Bronchial epithelial cell (primary cell): ENCODE measurements at regions not wholly inside any gene's neighbourhood (a gene's known extent, or its start where the extent isn't known, plus 50 kb on each side); places are given as distances from the start of the nearest gene placed in this dataset.

Source experiments
- DNase-seq: peaks from one replicate; pipeline ENCODE4 v3.0.0-alpha.2; 2010; ENCODE audit warnings: low read depth
- FAIRE-seq: peaks from 2 replicates; lab custom pipeline; 2011; peaks lifted over from hg19 to GRCh38; lab: Jason Lieb, UNC
- H3K27me3 ChIP-seq: 2 replicates; pipeline ENCODE4 v1.5.1; 2011; ENCODE audit warnings: low read length; ENCODE audit not compliant: control insufficient read depth, insufficient read depth
- H3K36me3 ChIP-seq: 2 replicates; pipeline ENCODE4 v1.5.1; 2011; ENCODE audit warnings: low read length; ENCODE audit not compliant: control insufficient read depth, insufficient read depth
- H3K4me3 ChIP-seq: 2 replicates; pipeline ENCODE4 v1.5.1; 2011; ENCODE audit warnings: mild to moderate bottlenecking, low read depth, low read length, control low read depth
- TF ChIP-seq, protein P1 (sequence below): IDR thresholded peaks from 2 replicates; pipeline ENCODE4 v1.5.1; 2011; ENCODE audit warnings: mild to moderate bottlenecking, moderate library complexity, low read length, control low read depth, inconsistent platforms; ENCODE audit not compliant: insufficient read depth, severe bottlenecking

DNA sequence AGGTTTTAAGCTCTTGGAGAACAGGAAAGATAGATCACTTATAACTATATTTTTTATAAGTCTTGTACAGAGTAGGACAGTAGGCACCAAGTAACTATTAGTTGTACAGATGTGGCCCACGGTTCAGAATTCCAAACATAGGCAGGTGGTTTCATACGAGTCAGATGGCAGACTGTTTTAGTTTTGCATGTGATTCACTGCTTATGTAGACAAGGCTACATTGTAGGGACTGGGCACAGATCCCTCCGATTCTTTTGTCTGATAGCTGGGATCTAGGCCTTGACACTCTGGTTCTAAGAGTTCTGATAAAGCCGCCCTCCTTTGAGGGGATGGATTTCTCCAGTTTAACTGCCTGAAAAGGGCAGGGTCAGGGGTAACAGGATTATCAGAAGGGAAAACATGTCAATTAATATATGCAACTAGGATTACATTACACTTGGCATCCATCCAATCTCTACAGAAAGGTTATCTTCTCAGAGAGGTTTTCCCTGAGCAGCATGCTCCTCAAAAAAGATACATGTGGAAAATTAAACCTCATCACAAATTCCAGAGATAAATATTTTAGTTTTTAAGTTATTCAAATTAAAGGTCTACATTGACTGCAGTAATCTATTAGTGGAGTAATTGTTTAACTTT, 87.8 kb downstream of the SPRY1 start:
- H3K27me3 ChIP-seq = no peaks in the 10 kb centered on the region
- no peak for FAIRE-seq
- DNase-seq = peak; percentile 22
- no peak overlapping the region for H3K4me3 ChIP-seq
- no peaks in the 10 kb centered on the region for H3K36me3 ChIP-seq
- TF ChIP-seq, protein P1, sequence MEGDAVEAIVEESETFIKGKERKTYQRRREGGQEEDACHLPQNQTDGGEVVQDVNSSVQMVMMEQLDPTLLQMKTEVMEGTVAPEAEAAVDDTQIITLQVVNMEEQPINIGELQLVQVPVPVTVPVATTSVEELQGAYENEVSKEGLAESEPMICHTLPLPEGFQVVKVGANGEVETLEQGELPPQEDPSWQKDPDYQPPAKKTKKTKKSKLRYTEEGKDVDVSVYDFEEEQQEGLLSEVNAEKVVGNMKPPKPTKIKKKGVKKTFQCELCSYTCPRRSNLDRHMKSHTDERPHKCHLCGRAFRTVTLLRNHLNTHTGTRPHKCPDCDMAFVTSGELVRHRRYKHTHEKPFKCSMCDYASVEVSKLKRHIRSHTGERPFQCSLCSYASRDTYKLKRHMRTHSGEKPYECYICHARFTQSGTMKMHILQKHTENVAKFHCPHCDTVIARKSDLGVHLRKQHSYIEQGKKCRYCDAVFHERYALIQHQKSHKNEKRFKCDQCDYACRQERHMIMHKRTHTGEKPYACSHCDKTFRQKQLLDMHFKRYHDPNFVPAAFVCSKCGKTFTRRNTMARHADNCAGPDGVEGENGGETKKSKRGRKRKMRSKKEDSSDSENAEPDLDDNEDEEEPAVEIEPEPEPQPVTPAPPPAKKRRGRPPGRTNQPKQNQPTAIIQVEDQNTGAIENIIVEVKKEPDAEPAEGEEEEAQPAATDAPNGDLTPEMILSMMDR = no peak

DNA sequence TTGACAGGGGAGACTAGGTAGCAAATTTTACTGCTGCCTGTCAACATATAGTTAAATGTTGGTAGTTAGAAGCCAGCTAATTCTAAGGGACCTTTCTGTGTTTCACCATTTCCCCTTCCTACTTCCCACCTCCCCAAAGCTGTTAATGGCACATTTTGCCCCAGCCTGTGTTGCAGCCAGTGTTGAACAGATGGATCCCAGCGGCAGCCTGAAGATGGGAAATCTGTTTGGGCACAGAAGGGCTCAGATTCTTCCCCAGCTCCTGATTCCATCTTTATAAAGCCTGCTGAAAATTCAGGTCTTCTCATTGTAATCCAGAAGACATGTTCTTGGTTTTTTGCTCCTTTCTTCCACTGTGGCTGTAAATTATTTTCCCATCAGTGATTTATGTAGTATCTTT, 89.0 kb downstream of the SPRY1 start:
- H3K36me3 ChIP-seq = no peaks in the 10 kb centered on the region
- DNase-seq = no peak
- no peaks in the 10 kb centered on the region for H3K27me3 ChIP-seq
- TF ChIP-seq, protein P1 = no peak
- FAIRE-seq = no peak
- H3K4me3 ChIP-seq = no peak overlapping the region

DNA sequence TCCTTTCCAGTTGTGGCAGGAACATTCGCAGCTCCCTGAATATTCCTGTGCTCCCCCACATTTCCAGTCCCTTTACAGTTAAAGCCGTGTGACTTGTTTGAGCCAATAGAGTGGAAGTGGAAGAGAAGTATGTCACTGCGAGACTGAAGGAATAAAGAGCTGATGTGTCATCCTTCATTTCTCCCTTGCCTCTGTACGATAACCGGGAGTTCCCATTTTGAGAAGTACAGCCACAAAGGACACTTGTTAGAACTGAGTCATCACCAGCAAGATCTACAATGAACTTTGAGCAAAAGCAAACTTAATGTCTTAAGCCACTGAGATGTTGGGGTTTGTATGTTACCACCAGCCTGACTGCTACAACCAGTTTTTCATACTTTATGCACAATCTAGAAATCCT, 92.3 kb downstream of the SPRY1 start:
- TF ChIP-seq, protein P1 = no peak
- DNase-seq (peak; percentile 90), FAIRE-seq (peak; percentile 36)
- Histone ChIP-seq H3K36me3 (no peaks in the 10 kb centered on the region), H3K4me3 (no peak overlapping the region), H3K27me3 (no peaks in the 10 kb centered on the region)

DNA sequence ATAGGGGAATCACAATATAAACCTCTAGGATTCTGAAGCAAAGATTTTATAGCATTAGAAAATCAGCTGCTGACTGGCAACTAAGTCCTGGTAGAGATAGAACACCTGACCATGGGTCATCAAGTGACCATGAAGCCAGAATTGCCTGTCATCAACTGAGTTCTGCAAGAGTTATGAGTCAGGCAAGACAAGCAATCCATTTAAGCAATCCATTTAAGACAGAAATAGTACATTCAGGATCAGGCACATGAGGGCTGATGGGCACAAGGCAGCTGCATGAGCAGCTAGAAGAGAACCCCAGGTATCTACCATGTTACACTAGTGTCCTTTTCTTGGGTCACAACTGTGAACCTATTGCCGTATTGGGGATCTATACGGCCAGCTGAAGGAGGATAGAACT, 98.9 kb downstream of the SPRY1 start:
- H3K36me3 ChIP-seq = no peaks in the 10 kb centered on the region
- H3K27me3 ChIP-seq = no peaks in the 10 kb centered on the region
- DNase-seq = peak; percentile 73
- peak; percentile 36 for FAIRE-seq
- no peak overlapping the region for H3K4me3 ChIP-seq
- TF ChIP-seq, protein P1 = no peak

DNA sequence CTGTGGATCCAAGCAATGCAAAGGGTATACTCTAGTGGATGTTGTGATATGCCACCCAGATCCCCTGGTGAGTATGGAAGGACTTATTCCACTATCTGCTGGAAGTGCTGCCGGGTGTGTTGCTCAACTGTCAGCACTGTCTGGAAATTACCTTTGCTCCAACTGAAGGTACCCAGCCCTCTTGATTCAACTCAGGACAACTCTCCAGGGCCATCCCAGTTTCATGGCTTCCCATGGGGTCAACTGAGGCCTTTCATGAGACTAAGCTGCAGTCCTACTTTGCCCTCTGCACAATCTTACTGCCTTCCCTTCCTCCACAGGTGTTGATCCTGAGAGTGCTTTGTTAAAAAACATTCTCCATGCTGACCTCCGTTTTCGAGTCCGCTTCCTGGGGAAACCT, 99.8 kb downstream of the SPRY1 start:
- TF ChIP-seq, protein P1 = no peak
- FAIRE-seq = no peak

DNA sequence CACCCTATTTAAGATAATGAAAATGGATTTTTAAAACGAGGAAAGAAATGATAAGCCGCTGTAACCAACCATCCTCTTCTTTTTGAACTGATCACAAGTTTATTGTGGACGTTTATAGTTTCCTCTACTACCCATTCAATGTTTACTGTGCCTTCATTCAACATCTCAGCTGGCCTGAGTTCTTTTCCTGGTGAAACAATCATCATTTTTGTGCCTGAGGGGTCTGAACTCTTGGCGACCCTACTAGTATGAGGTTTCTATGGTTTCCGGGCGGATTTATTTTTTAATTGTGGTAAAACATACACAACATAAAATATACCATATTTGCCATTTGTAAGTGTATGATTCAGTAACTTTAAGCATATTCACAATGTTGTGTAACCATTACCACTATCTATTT, 100.7 kb downstream of the SPRY1 start:
- DNase-seq = no peak
- H3K4me3 ChIP-seq = no peak overlapping the region
- no peaks in the 10 kb centered on the region for H3K36me3 ChIP-seq
- TF ChIP-seq, protein P1 = no peak
- no peaks in the 10 kb centered on the region for H3K27me3 ChIP-seq
- FAIRE-seq = no peak

More for the DNA sequence above, 99.8 kb downstream of the SPRY1 start:
- Histone ChIP-seq H3K4me3 (no peak overlapping the region), H3K36me3 (no peaks in the 10 kb centered on the region), H3K27me3 (no peaks in the 10 kb centered on the region)
- no peak for DNase-seq
